Caki2 (cell line): ENCODE measurements at regions not wholly inside any gene's neighbourhood (a gene's known extent, or its start where the extent isn't known, plus 50 kb on each side); places are given as distances from the start of the nearest gene placed in this dataset.

Experiments used
- DNase-seq: peaks from one replicate; pipeline ENCODE4 v3.0.0-alpha.2; 2015; ENCODE audit warnings: low read depth
- in situ Hi-C: cut with HindIII; loops from 2 replicates; pipeline ENCODE4 v1.10.0; 2016; ENCODE audit warnings: low sequenced_read_pairs, low pct_unique_long_range_greater_than_20kb, mixed read lengths

- no peak for DNase-seq
- in situ Hi-C loops: no loop called here
Measured at GRCh38 chr4:44086753-44087152, 361.9 kb downstream of the KCTD8 start.

- no peak for DNase-seq
- in situ Hi-C loops: no loop called here
Measured at GRCh38 chr4:44093390-44093789, 355.2 kb downstream of the KCTD8 start.

GRCh38 chr4:44098973-44099372 lies 349.6 kb downstream of the KCTD8 start:
- no peak for DNase-seq
- in situ Hi-C loops: no loop called here

GRCh38 chr4:44100456-44100855 lies 348.2 kb downstream of the KCTD8 start:
- DNase-seq: no peak
- in situ Hi-C loops: no loop called here

- no peak for DNase-seq
- in situ Hi-C loops: no loop called here
Measured at GRCh38 chr4:44118971-44119680, 329.5 kb downstream of the KCTD8 start.

GRCh38 chr4:44120646-44121045 lies 328.0 kb downstream of the KCTD8 start:
- in situ Hi-C loops: no loop called here
- DNase-seq: no peak

- no peak for DNase-seq
- in situ Hi-C loops: no loop called here
Measured at GRCh38 chr4:44121210-44121609, 327.4 kb downstream of the KCTD8 start.
